ENCODE measurements at regions not wholly inside any gene's neighbourhood (a gene's known extent, or its start where the extent isn't known, plus 50 kb on each side); places are given as distances from the start of the nearest gene placed in this dataset.

GRCh38 chr2:177088529-177088928, 124.1 kb upstream of the HNRNPA3 start:
- no peak for DNase-seq

GRCh38 chr2:177090967-177091366, 121.6 kb upstream of the HNRNPA3 start:
- H3K27me3 Mint-ChIP-seq (ENCODE audit: low read depth, poor library complexity), result peaks cover 10% of the 10 kb centered on the region
- no peaks in the 10 kb centered on the region for H3K9me3 Mint-ChIP-seq
- no peak for DNase-seq
- no peak overlapping the region for H3K4me3 Mint-ChIP-seq
- H3K36me3 Mint-ChIP-seq (ENCODE audit: low read depth), result no peaks in the 10 kb centered on the region
- no peak for TF ChIP-seq CTCF (IDR thresholded peaks at IDR 0.05)
- H3K4me1 Mint-ChIP-seq, result no peaks in the 10 kb centered on the region
- H3K27ac Mint-ChIP-seq, result no peak overlapping the region

More at GRCh38 chr2:177088529-177088928, 124.1 kb upstream of the HNRNPA3 start:
- no peak overlapping the region for H3K27ac Mint-ChIP-seq
- no peak overlapping the region for H3K4me3 Mint-ChIP-seq
- no peaks in the 10 kb centered on the region for H3K9me3 Mint-ChIP-seq
- H3K4me1 Mint-ChIP-seq, result no peaks in the 10 kb centered on the region
- TF ChIP-seq CTCF (IDR thresholded peaks at IDR 0.05), result no peak
- H3K36me3 Mint-ChIP-seq (ENCODE audit: low read depth), result no peaks in the 10 kb centered on the region
- peaks cover 7% of the 10 kb centered on the region for H3K27me3 Mint-ChIP-seq (ENCODE audit: low read depth, poor library complexity)

GRCh38 chr2:177093371-177093770, 119.2 kb upstream of the HNRNPA3 start:
- no peaks in the 10 kb centered on the region for H3K9me3 Mint-ChIP-seq
- no peak overlapping the region for H3K27ac Mint-ChIP-seq
- no peaks in the 10 kb centered on the region for H3K36me3 Mint-ChIP-seq (ENCODE audit: low read depth)
- H3K4me1 Mint-ChIP-seq, result no peaks in the 10 kb centered on the region
- no peak for TF ChIP-seq CTCF (IDR thresholded peaks at IDR 0.05)
- peaks cover 6% of the 10 kb centered on the region for H3K27me3 Mint-ChIP-seq (ENCODE audit: low read depth, poor library complexity)
- H3K4me3 Mint-ChIP-seq, result no peak overlapping the region
- no peak for DNase-seq

- Mint-ChIP-seq H3K4me1 (no peaks in the 10 kb centered on the region), H3K9me3 (peaks cover 18% of the 10 kb centered on the region), H3K27me3 (ENCODE audit: low read depth, poor library complexity) (peaks cover 3% of the 10 kb centered on the region), H3K36me3 (ENCODE audit: low read depth) (peaks cover 7% of the 10 kb centered on the region), H3K4me3 (no peak overlapping the region), H3K27ac (no peak overlapping the region)
- TF ChIP-seq CTCF (IDR thresholded peaks at IDR 0.05), result no peak
- no peak for DNase-seq
Measured at GRCh38 chr2:177098001-177098613, 114.5 kb upstream of the HNRNPA3 start.

GRCh38 chr2:177101930-177102329, 110.7 kb upstream of the HNRNPA3 start:
- H3K4me1 Mint-ChIP-seq, result no peaks in the 10 kb centered on the region
- H3K4me3 Mint-ChIP-seq, result no peak overlapping the region
- no peaks in the 10 kb centered on the region for H3K27me3 Mint-ChIP-seq (ENCODE audit: low read depth, poor library complexity)
- H3K9me3 Mint-ChIP-seq, result peaks cover 28% of the 10 kb centered on the region
- peaks cover 10% of the 10 kb centered on the region for H3K36me3 Mint-ChIP-seq (ENCODE audit: low read depth)
- no peak for TF ChIP-seq CTCF (IDR thresholded peaks at IDR 0.05)
- no peak overlapping the region for H3K27ac Mint-ChIP-seq
- no peak for DNase-seq

- H3K27ac Mint-ChIP-seq, result no peak overlapping the region
- H3K9me3 Mint-ChIP-seq, result peaks cover 35% of the 10 kb centered on the region
- H3K27me3 Mint-ChIP-seq (ENCODE audit: low read depth, poor library complexity), result peaks cover 8% of the 10 kb centered on the region
- no peak for DNase-seq
- no peaks in the 10 kb centered on the region for H3K4me1 Mint-ChIP-seq
- H3K4me3 Mint-ChIP-seq, result no peak overlapping the region
- H3K36me3 Mint-ChIP-seq (ENCODE audit: low read depth), result peaks cover 9% of the 10 kb centered on the region
- no peak for TF ChIP-seq CTCF (IDR thresholded peaks at IDR 0.05)
Measured at GRCh38 chr2:177106212-177106611, 106.4 kb upstream of the HNRNPA3 start.
